SKM-1 (cell line): ENCODE measurements at regions not wholly inside any gene's neighbourhood (a gene's known extent, or its start where the extent isn't known, plus 50 kb on each side); places are given as distances from the start of the nearest gene placed in this dataset.
"Not testable (repeated sequence)": the region's sequence is repeated elsewhere in the genome, so short reads cannot be mapped to it uniquely, and the experiment has no call there.

ENCODE experiments used
- DNase-seq: peaks from one replicate; lab custom pipeline; 2025; ENCODE audit not compliant: unreplicated experiment; lab: John Stamatoyannopoulos, UW

GRCh38 chr2:85942346-85942957 is 53.7 kb upstream of the ST3GAL5 start:
- DNase-seq: no peak

GRCh38 chr2:85941490-85941889 is 52.7 kb upstream of the ST3GAL5 start:
- DNase-seq: not testable (repeated sequence)

GRCh38 chr2:85939131-85939530 is 50.3 kb upstream of the ST3GAL5 start:
- no peak for DNase-seq
